Hepatocyte (in vitro differentiated cells): ENCODE measurements at regions not wholly inside any gene's neighbourhood (a gene's known extent, or its start where the extent isn't known, plus 50 kb on each side); places are given as distances from the start of the nearest gene placed in this dataset.

Experiments
- DNase-seq: peaks from one replicate; pipeline ENCODE4 v3.0.0-alpha.2; 2016; ENCODE audit warnings: low spot score
- H2AFZ ChIP-seq: fragments of 200-600 bp; sonication (generic); 2 replicates; pipeline ENCODE4 v1.6.0; 2016; ENCODE audit warnings: antibody characterized with exemption, mild to moderate bottlenecking
- H3K27ac ChIP-seq: fragments of 200-600 bp; sonication (generic); 2 replicates; pipeline ENCODE4 v1.5.1; 2016; ENCODE audit warnings: mild to moderate bottlenecking
- H3K27me3 ChIP-seq: fragments of 200-600 bp; sonication (generic); 2 replicates; pipeline ENCODE4 v1.6.1; 2016
- H3K36me3 ChIP-seq: fragments of 200-600 bp; sonication (generic); replicated peaks from 2 replicates; pipeline ENCODE4 v1.5.1; 2016; ENCODE audit warnings: low read depth; ENCODE audit not compliant: insufficient read depth
- H3K4me1 ChIP-seq: fragments of 200-600 bp; sonication (generic); 2 replicates; pipeline ENCODE4 v1.5.1; 2016; ENCODE audit warnings: mild to moderate bottlenecking, moderate library complexity; ENCODE audit not compliant: insufficient read depth
- H3K4me2 ChIP-seq: fragments of 200-600 bp; sonication (generic); 2 replicates; pipeline ENCODE4 v1.6.0; 2016
- H3K4me3 ChIP-seq: fragments of 200-600 bp; sonication (generic); 2 replicates; pipeline ENCODE4 v1.5.1; 2016; ENCODE audit warnings: mild to moderate bottlenecking
- H3K79me2 ChIP-seq: fragments of 200-600 bp; sonication (generic); 2 replicates; pipeline ENCODE4 v1.6.0; 2017; ENCODE audit warnings: mild to moderate bottlenecking
- H3K9me2 ChIP-seq: fragments of 200-600 bp; sonication (generic); replicated peaks from 2 replicates; pipeline ENCODE4 v1.6.0; 2017; ENCODE audit warnings: mild to moderate bottlenecking; ENCODE audit not compliant: insufficient read depth
- H3K9me3 ChIP-seq: fragments of 200-600 bp; sonication (generic); 2 replicates; pipeline ENCODE4 v1.5.1; 2016; ENCODE audit warnings: low read depth, mild to moderate bottlenecking
- H4K20me1 ChIP-seq: fragments of 200-600 bp; sonication (generic); 2 replicates; pipeline ENCODE4 v1.6.0; 2016; ENCODE audit warnings: mild to moderate bottlenecking; ENCODE audit not compliant: insufficient read depth, poor library complexity, severe bottlenecking
- EZH2 ChIP-seq: fragments of 200-600 bp; sonication (generic); IDR thresholded peaks from 2 replicates; pipeline ENCODE4 v1.6.1; 2016; ENCODE audit warnings: antibody characterized with exemption, mild to moderate bottlenecking, borderline replicate concordance
- EZH2phosphoT487 ChIP-seq: fragments of 200-600 bp; sonication (generic); IDR thresholded peaks from one replicate; pipeline ENCODE4 v1.6.1; 2018; ENCODE audit warnings: antibody characterized with exemption, mild to moderate bottlenecking, low read depth, moderate library complexity; ENCODE audit not compliant: unreplicated experiment, severe bottlenecking
- WGBS: methylation state at CpG from one replicate; pipeline ENCODE4 v1.1.6; 2016; ENCODE audit warnings: low lambda C conversion rate; ENCODE audit errors: missing lambda C conversion rate; 5-methylcytosine and 5-hydroxymethylcytosine counted together
- TF ChIP-seq, protein P1 (sequence below): fragments of 200-600 bp; sonication (generic); IDR thresholded peaks from 2 replicates; pipeline ENCODE4 v1.5.1; 2016; ENCODE audit warnings: antibody characterized with exemption, mild to moderate bottlenecking; ENCODE audit not compliant: poor library complexity

DNA sequence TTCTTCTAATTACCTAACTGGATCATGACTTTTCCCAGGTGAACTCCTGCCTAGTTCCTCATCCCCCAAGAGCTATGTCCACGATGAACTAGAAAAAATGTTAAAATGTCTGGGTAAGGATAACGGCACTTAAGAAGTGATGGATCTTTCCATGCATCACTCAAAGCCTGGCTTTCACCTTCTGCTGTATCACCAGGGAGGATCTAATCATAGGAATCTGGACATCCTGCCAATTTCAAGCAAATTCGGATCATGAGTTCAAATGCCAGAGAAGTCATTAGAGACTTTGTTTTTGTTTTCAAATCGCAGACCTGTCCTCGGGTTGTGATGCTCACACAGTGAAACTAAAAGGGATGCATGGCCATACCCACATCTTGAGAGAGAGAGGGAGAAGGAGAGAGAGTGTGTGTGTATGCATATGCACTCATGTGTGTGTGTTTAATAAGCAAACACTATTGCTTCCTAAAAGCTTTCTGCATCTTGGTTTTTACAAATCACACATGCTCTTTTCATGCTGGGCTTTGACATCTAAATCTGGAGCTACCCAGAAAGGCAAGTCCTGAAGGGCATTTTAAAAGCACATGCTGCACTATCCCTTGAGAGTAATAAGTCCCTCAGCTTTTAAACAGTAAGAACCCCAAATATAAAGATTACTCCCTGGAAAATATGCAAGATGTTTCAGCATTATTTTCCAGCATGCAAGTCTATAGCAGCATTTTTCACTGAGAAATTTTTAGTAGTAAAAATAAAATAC, 524.6 kb upstream of the NOX3 start:
- no peaks in the 10 kb centered on the region for H3K36me3 ChIP-seq
- H3K4me2 ChIP-seq = no peak overlapping the region
- no peaks in the 10 kb centered on the region for H3K4me1 ChIP-seq
- no peak for DNase-seq
- H3K27ac ChIP-seq = no peak overlapping the region
- TF ChIP-seq EZH2 (no peak), EZH2phosphoT487 (no peak)
- TF ChIP-seq, protein P1, sequence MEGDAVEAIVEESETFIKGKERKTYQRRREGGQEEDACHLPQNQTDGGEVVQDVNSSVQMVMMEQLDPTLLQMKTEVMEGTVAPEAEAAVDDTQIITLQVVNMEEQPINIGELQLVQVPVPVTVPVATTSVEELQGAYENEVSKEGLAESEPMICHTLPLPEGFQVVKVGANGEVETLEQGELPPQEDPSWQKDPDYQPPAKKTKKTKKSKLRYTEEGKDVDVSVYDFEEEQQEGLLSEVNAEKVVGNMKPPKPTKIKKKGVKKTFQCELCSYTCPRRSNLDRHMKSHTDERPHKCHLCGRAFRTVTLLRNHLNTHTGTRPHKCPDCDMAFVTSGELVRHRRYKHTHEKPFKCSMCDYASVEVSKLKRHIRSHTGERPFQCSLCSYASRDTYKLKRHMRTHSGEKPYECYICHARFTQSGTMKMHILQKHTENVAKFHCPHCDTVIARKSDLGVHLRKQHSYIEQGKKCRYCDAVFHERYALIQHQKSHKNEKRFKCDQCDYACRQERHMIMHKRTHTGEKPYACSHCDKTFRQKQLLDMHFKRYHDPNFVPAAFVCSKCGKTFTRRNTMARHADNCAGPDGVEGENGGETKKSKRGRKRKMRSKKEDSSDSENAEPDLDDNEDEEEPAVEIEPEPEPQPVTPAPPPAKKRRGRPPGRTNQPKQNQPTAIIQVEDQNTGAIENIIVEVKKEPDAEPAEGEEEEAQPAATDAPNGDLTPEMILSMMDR = no peak
- H3K4me3 ChIP-seq = no peak overlapping the region
- H3K79me2 ChIP-seq = no peaks in the 10 kb centered on the region
- WGBS = 79% methylated on average over 5 of the region's 5 CpGs
- no peaks in the 10 kb centered on the region for H3K9me3 ChIP-seq
- H2AFZ ChIP-seq = no peak overlapping the region
- no peaks in the 10 kb centered on the region for H3K27me3 ChIP-seq
- no peaks in the 10 kb centered on the region for H4K20me1 ChIP-seq
- H3K9me2 ChIP-seq = no peaks in the 10 kb centered on the region

DNA sequence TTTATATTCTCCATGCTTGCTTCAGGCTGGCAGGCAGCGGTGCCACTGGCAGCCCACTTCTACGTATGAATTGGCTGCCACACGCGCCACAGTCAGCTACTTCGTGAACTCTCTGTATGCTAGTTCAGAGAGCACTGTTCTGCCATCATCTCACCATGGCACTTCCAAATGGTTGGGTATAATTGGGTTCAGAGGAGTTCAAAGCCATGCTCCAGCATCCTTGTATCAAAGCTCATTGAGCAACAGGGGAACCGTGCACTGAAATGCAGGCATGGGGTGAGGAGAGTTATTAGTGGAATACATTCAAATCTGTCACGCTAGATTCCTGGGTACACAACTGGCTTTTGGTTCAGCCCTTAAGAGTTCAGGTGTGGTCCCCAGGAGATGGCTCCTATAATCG, 519.9 kb upstream of the NOX3 start:
- no peaks in the 10 kb centered on the region for H4K20me1 ChIP-seq
- no peak for DNase-seq
- no peak overlapping the region for H3K4me2 ChIP-seq
- H3K9me2 ChIP-seq = no peaks in the 10 kb centered on the region
- H3K27ac ChIP-seq = no peak overlapping the region
- no peaks in the 10 kb centered on the region for H3K79me2 ChIP-seq
- WGBS = 95% methylated on average over 8 of the region's 8 CpGs
- no peaks in the 10 kb centered on the region for H3K9me3 ChIP-seq
- H3K36me3 ChIP-seq = no peaks in the 10 kb centered on the region
- TF ChIP-seq, protein P1 = no peak
- no peak for TF ChIP-seq EZH2
- TF ChIP-seq EZH2phosphoT487 = no peak
- no peak overlapping the region for H3K4me3 ChIP-seq
- H3K27me3 ChIP-seq = no peaks in the 10 kb centered on the region
- no peaks in the 10 kb centered on the region for H3K4me1 ChIP-seq
- H2AFZ ChIP-seq = no peak overlapping the region

DNA sequence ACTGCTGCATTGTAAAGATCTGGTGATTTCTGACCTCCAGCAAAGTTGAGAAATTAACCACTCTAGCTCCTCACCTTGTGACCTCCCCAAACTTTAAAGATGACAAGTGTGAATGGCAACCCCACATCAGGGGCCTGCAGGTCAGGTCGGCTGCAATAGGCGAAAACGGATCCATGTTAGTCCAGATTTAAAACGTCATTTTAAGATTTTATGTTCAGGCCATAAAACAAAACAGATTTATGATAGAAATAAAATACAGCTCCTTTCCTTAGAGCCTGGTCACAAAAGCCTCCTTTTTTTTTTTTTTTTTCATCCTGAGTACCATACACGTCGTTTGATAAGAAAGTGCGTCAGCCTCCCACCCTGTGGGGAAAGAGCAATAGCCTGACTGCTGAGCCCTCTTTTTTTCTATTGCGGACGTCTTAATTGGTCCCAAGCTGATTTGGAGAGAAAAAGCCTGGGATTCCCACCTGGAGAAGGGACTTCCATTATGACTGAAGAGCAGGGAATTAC, 519.2 kb upstream of the NOX3 start:
- Histone ChIP-seq H3K27ac (no peak overlapping the region), H2AFZ (no peak overlapping the region), H4K20me1 (no peaks in the 10 kb centered on the region), H3K4me1 (no peaks in the 10 kb centered on the region), H3K79me2 (no peaks in the 10 kb centered on the region), H3K4me3 (no peak overlapping the region), H3K36me3 (no peaks in the 10 kb centered on the region), H3K9me3 (no peaks in the 10 kb centered on the region), H3K27me3 (no peaks in the 10 kb centered on the region), H3K4me2 (no peak overlapping the region), H3K9me2 (no peaks in the 10 kb centered on the region)
- 74% methylated on average over 8 of the region's 9 CpGs for WGBS
- DNase-seq = no peak
- TF ChIP-seq EZH2 = no peak
- TF ChIP-seq, protein P1 = no peak
- TF ChIP-seq EZH2phosphoT487 = no peak
